ENCODE measurements at regions not wholly inside any gene's neighbourhood (a gene's known extent, or its start where the extent isn't known, plus 50 kb on each side); places are given as distances from the start of the nearest gene placed in this dataset.

- POLR2A ChIA-PET (ENCODE audit: low non-redundant PET), result no interaction called here
- peaks cover 5% of the 10 kb centered on the region for H3K9me3 ChIP-seq (ENCODE audit: low read depth, low read length, poor library complexity, severe bottlenecking)
- no peaks in the 10 kb centered on the region for H3K4me1 ChIP-seq (ENCODE audit: insufficient read depth, low read length, poor library complexity, severe bottlenecking)
- no peaks in the 10 kb centered on the region for H3K36me3 ChIP-seq (ENCODE audit: insufficient read depth, low read length, poor library complexity, severe bottlenecking)
- CTCF ChIA-PET, result no interaction called here
- no peaks in the 10 kb centered on the region for H3K27me3 ChIP-seq (replicated peaks; ENCODE audit: insufficient read depth, low read depth, low read length, poor library complexity)
- intact Hi-C loops (cut with micrococcal nuclease; ENCODE audit: unreplicated experiment), result no loop called here
- TF ChIP-seq EZH2 (IDR thresholded peaks at IDR 0.05; ENCODE audit: borderline replicate concordance, low read depth, low read length, poor library complexity, severe bottlenecking), result no peak
- no peak for TF ChIP-seq CTCF (conservative IDR thresholded peaks at IDR 0.05; ENCODE audit: low read depth, low read length)
- no peak for DNase-seq (ENCODE audit: low spot score)
- no TSS peak for BruUV-seq (replicated peaks)
- no peak overlapping the region for H3K27ac ChIP-seq (ENCODE audit: low read depth, low read length, poor library complexity, severe bottlenecking)
- no peak overlapping the region for H3K4me3 ChIP-seq (ENCODE audit: low read depth, low read length, poor library complexity, severe bottlenecking)
These were observed 486.3 kb upstream of the CCDC196 start for GRCh38 chr14:65999865-66000264.

GRCh38 chr14:66000766-66001165 is 485.4 kb upstream of the CCDC196 start:
- H3K4me3 ChIP-seq (ENCODE audit: low read depth, low read length, poor library complexity, severe bottlenecking), result no peak overlapping the region
- peaks cover 5% of the 10 kb centered on the region for H3K9me3 ChIP-seq (ENCODE audit: low read depth, low read length, poor library complexity, severe bottlenecking)
- no peaks in the 10 kb centered on the region for H3K27me3 ChIP-seq (replicated peaks; ENCODE audit: insufficient read depth, low read depth, low read length, poor library complexity)
- intact Hi-C loops (cut with micrococcal nuclease; ENCODE audit: unreplicated experiment), result no loop called here
- no peak overlapping the region for H3K27ac ChIP-seq (ENCODE audit: low read depth, low read length, poor library complexity, severe bottlenecking)
- no TSS peak for BruUV-seq (replicated peaks)
- CTCF ChIA-PET, result no interaction called here
- H3K4me1 ChIP-seq (ENCODE audit: insufficient read depth, low read length, poor library complexity, severe bottlenecking), result no peaks in the 10 kb centered on the region
- no peak for DNase-seq (ENCODE audit: low spot score)
- TF ChIP-seq EZH2 (IDR thresholded peaks at IDR 0.05; ENCODE audit: borderline replicate concordance, low read depth, low read length, poor library complexity, severe bottlenecking) (no peak), CTCF (conservative IDR thresholded peaks at IDR 0.05; ENCODE audit: low read depth, low read length) (no peak)
- POLR2A ChIA-PET (ENCODE audit: low non-redundant PET), result no interaction called here
- no peaks in the 10 kb centered on the region for H3K36me3 ChIP-seq (ENCODE audit: insufficient read depth, low read length, poor library complexity, severe bottlenecking)

- intact Hi-C loops (cut with micrococcal nuclease; ENCODE audit: unreplicated experiment), result no loop called here
- H3K27ac ChIP-seq (ENCODE audit: low read depth, low read length, poor library complexity, severe bottlenecking), result no peak overlapping the region
- CTCF ChIA-PET, result no interaction called here
- H3K4me3 ChIP-seq (ENCODE audit: low read depth, low read length, poor library complexity, severe bottlenecking), result no peak overlapping the region
- H3K4me1 ChIP-seq (ENCODE audit: insufficient read depth, low read length, poor library complexity, severe bottlenecking), result no peaks in the 10 kb centered on the region
- TF ChIP-seq EZH2 (IDR thresholded peaks at IDR 0.05; ENCODE audit: borderline replicate concordance, low read depth, low read length, poor library complexity, severe bottlenecking) (no peak), CTCF (conservative IDR thresholded peaks at IDR 0.05; ENCODE audit: low read depth, low read length) (no peak)
- H3K27me3 ChIP-seq (replicated peaks; ENCODE audit: insufficient read depth, low read depth, low read length, poor library complexity), result no peaks in the 10 kb centered on the region
- H3K36me3 ChIP-seq (ENCODE audit: insufficient read depth, low read length, poor library complexity, severe bottlenecking), result no peaks in the 10 kb centered on the region
- no TSS peak for BruUV-seq (replicated peaks)
- POLR2A ChIA-PET (ENCODE audit: low non-redundant PET), result no interaction called here
- peaks cover 5% of the 10 kb centered on the region for H3K9me3 ChIP-seq (ENCODE audit: low read depth, low read length, poor library complexity, severe bottlenecking)
- DNase-seq (ENCODE audit: low spot score), result no peak
These were observed 484.8 kb upstream of the CCDC196 start for GRCh38 chr14:66001356-66001755.
